Hepatocyte (in vitro differentiated cells): ENCODE measurements at regions not wholly inside any gene's neighbourhood (a gene's known extent, or its start where the extent isn't known, plus 50 kb on each side); places are given as distances from the start of the nearest gene placed in this dataset.
"Not testable (repeated sequence)": the region's sequence is repeated elsewhere in the genome, so short reads cannot be mapped to it uniquely, and the experiment has no call there.

ENCODE experiments used
- DNase-seq: peaks from one replicate; pipeline ENCODE4 v3.0.0-alpha.2; 2016; ENCODE audit warnings: low spot score
- H2AFZ ChIP-seq: fragments of 200-600 bp; sonication (generic); 2 replicates; pipeline ENCODE4 v1.6.0; 2016; ENCODE audit warnings: antibody characterized with exemption, mild to moderate bottlenecking
- H3K27ac ChIP-seq: fragments of 200-600 bp; sonication (generic); 2 replicates; pipeline ENCODE4 v1.5.1; 2016; ENCODE audit warnings: mild to moderate bottlenecking
- H3K27me3 ChIP-seq: fragments of 200-600 bp; sonication (generic); 2 replicates; pipeline ENCODE4 v1.6.1; 2016
- H3K36me3 ChIP-seq: fragments of 200-600 bp; sonication (generic); replicated peaks from 2 replicates; pipeline ENCODE4 v1.5.1; 2016; ENCODE audit warnings: low read depth; ENCODE audit not compliant: insufficient read depth
- H3K4me1 ChIP-seq: fragments of 200-600 bp; sonication (generic); 2 replicates; pipeline ENCODE4 v1.5.1; 2016; ENCODE audit warnings: mild to moderate bottlenecking, moderate library complexity; ENCODE audit not compliant: insufficient read depth
- H3K4me2 ChIP-seq: fragments of 200-600 bp; sonication (generic); 2 replicates; pipeline ENCODE4 v1.6.0; 2016
- H3K4me3 ChIP-seq: fragments of 200-600 bp; sonication (generic); 2 replicates; pipeline ENCODE4 v1.5.1; 2016; ENCODE audit warnings: mild to moderate bottlenecking
- H3K79me2 ChIP-seq: fragments of 200-600 bp; sonication (generic); 2 replicates; pipeline ENCODE4 v1.6.0; 2017; ENCODE audit warnings: mild to moderate bottlenecking
- H3K9me2 ChIP-seq: fragments of 200-600 bp; sonication (generic); replicated peaks from 2 replicates; pipeline ENCODE4 v1.6.0; 2017; ENCODE audit warnings: mild to moderate bottlenecking; ENCODE audit not compliant: insufficient read depth
- H3K9me3 ChIP-seq: fragments of 200-600 bp; sonication (generic); 2 replicates; pipeline ENCODE4 v1.5.1; 2016; ENCODE audit warnings: low read depth, mild to moderate bottlenecking
- H4K20me1 ChIP-seq: fragments of 200-600 bp; sonication (generic); 2 replicates; pipeline ENCODE4 v1.6.0; 2016; ENCODE audit warnings: mild to moderate bottlenecking; ENCODE audit not compliant: insufficient read depth, poor library complexity, severe bottlenecking
- EZH2 ChIP-seq: fragments of 200-600 bp; sonication (generic); IDR thresholded peaks from 2 replicates; pipeline ENCODE4 v1.6.1; 2016; ENCODE audit warnings: antibody characterized with exemption, mild to moderate bottlenecking, borderline replicate concordance
- EZH2phosphoT487 ChIP-seq: fragments of 200-600 bp; sonication (generic); IDR thresholded peaks from one replicate; pipeline ENCODE4 v1.6.1; 2018; ENCODE audit warnings: antibody characterized with exemption, mild to moderate bottlenecking, low read depth, moderate library complexity; ENCODE audit not compliant: unreplicated experiment, severe bottlenecking
- WGBS: methylation state at CpG from one replicate; pipeline ENCODE4 v1.1.6; 2016; ENCODE audit warnings: low lambda C conversion rate; ENCODE audit errors: missing lambda C conversion rate; 5-methylcytosine and 5-hydroxymethylcytosine counted together
- TF ChIP-seq, protein P1 (sequence below): fragments of 200-600 bp; sonication (generic); IDR thresholded peaks from 2 replicates; pipeline ENCODE4 v1.5.1; 2016; ENCODE audit warnings: antibody characterized with exemption, mild to moderate bottlenecking; ENCODE audit not compliant: poor library complexity

DNA sequence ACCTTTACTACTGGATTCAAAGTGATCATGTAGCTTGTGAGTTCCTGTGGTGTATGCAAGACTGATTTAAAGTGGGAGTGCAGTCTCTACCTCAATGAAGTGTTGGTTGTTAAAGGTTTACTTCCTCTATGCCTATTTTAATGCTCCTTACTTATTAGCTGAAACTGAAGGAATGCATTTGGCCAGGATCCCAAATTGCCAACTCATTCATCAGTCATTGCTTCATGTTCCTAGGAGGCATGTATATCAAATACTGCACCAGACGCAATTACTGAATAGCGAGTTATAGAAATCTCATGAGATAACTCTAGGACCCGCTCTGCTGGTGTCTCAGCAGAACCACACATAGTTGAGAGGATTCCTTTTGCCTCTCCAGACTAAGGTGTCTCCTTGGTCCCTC lies 143.0 kb upstream of the RPS23 start:
- H3K4me3 ChIP-seq: no peak overlapping the region
- no peaks in the 10 kb centered on the region for H3K79me2 ChIP-seq
- H2AFZ ChIP-seq: no peak overlapping the region
- H3K9me2 ChIP-seq: no peaks in the 10 kb centered on the region
- no peak for DNase-seq
- no peak overlapping the region for H3K27ac ChIP-seq
- TF ChIP-seq, protein P1, sequence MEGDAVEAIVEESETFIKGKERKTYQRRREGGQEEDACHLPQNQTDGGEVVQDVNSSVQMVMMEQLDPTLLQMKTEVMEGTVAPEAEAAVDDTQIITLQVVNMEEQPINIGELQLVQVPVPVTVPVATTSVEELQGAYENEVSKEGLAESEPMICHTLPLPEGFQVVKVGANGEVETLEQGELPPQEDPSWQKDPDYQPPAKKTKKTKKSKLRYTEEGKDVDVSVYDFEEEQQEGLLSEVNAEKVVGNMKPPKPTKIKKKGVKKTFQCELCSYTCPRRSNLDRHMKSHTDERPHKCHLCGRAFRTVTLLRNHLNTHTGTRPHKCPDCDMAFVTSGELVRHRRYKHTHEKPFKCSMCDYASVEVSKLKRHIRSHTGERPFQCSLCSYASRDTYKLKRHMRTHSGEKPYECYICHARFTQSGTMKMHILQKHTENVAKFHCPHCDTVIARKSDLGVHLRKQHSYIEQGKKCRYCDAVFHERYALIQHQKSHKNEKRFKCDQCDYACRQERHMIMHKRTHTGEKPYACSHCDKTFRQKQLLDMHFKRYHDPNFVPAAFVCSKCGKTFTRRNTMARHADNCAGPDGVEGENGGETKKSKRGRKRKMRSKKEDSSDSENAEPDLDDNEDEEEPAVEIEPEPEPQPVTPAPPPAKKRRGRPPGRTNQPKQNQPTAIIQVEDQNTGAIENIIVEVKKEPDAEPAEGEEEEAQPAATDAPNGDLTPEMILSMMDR: no peak
- TF ChIP-seq EZH2phosphoT487 (no peak), EZH2 (no peak)
- no peaks in the 10 kb centered on the region for H3K27me3 ChIP-seq
- H3K36me3 ChIP-seq: no peaks in the 10 kb centered on the region
- no peaks in the 10 kb centered on the region for H3K9me3 ChIP-seq
- H3K4me1 ChIP-seq: peaks cover 15% of the 10 kb centered on the region
- H3K4me2 ChIP-seq: no peak overlapping the region
- 88% methylated on average over 3 of the region's 3 CpGs for WGBS
- no peaks in the 10 kb centered on the region for H4K20me1 ChIP-seq

DNA sequence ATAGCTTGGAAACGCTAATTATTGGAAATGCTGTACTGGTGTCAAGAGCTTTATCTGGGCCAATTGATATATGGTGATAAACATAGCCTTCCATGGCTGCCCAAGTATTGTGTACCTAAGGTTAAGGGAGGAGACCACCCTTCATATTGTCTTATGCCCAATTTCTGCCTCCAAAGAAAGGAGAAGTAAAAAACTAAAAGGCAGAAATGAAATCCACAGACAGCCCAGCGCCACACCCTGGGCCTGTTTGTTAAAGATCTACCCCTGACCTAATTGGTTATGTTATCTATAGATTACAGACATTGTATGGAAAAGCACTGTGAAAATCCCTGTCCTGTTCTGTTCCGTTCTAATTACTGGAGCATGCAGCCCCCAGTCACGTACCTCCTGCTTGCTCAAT lies 142.4 kb upstream of the RPS23 start:
- 62% methylated on average over 4 of the region's 4 CpGs for WGBS
- not testable (repeated sequence) for DNase-seq, H3K4me3 ChIP-seq, H2AFZ ChIP-seq, H3K27me3 ChIP-seq, H3K9me2 ChIP-seq, H3K79me2 ChIP-seq, H3K9me3 ChIP-seq, H4K20me1 ChIP-seq, H3K4me2 ChIP-seq, H3K36me3 ChIP-seq
- peak overlapping the region; percentile 89 for H3K27ac ChIP-seq
- H3K4me1 ChIP-seq: peaks cover 15% of the 10 kb centered on the region

DNA sequence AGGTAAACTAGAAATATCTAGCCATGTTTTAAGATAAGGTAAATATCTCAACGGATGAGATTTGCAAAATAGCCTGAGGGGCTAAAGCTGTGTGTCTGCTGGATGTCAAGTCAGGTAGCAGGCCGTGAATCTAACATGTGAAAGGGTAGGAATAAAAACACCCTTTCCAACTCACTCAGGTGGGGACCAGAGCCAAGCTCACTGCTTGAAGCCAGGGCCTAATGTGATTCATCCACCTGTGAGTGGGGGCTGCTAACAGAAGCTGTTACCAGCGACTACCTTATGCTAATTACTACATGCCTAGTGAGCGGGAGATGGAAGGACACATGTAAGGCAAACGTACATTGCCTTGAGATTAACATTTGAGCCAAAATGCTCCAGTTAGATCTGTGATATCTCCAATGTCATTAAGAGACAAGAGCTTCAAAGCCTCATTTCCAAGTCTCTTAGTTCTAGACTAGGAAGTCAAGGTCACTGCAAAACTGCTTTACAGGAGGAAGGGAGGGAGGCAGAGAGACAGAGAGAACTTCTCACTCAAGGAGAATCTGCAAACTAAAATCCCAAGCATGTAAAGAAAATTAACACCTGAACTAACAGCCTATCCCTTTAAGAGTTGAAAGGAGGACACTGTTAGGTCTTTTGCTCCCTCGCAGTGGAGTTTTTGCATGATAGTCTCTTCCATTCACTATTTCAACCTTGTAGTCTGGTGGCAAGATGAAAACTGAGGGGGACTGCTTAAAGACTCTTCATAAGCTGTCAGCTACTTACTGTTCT lies 141.6 kb upstream of the RPS23 start:
- no peak overlapping the region for H2AFZ ChIP-seq
- H3K4me3 ChIP-seq: no peak overlapping the region
- H3K9me2 ChIP-seq: no peaks in the 10 kb centered on the region
- no peaks in the 10 kb centered on the region for H3K36me3 ChIP-seq
- H3K4me2 ChIP-seq: no peak overlapping the region
- H3K27ac ChIP-seq: peak overlapping the region; percentile 89
- TF ChIP-seq EZH2 (no peak), EZH2phosphoT487 (no peak)
- TF ChIP-seq, protein P1: no peak
- no peak for DNase-seq
- H4K20me1 ChIP-seq: no peaks in the 10 kb centered on the region
- H3K9me3 ChIP-seq: no peaks in the 10 kb centered on the region
- WGBS: 47% methylated on average over 6 of the region's 6 CpGs
- H3K79me2 ChIP-seq: no peaks in the 10 kb centered on the region
- peaks cover 15% of the 10 kb centered on the region for H3K4me1 ChIP-seq
- no peaks in the 10 kb centered on the region for H3K27me3 ChIP-seq

DNA sequence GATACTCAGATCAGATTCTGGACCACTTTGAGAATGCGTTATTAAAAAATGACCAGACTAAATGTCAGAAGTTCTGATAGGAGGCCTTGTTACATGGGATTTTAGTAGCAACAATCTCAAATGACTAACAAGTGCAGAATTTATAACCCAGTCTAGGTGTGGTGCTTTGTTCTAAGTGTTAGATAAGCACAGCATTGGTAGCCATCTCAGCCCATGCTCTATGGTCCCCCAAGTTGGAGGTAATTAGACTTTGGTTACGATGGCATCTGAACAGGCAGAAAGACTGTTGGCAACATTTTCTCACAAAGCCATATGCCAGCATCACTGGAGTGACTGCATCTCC lies 140.4 kb upstream of the RPS23 start:
- Histone ChIP-seq H3K4me2 (no peak overlapping the region), H3K36me3 (no peaks in the 10 kb centered on the region), H3K27me3 (no peaks in the 10 kb centered on the region), H3K4me1 (peaks cover 15% of the 10 kb centered on the region), H4K20me1 (no peaks in the 10 kb centered on the region), H2AFZ (no peak overlapping the region), H3K9me2 (no peaks in the 10 kb centered on the region), H3K79me2 (no peaks in the 10 kb centered on the region), H3K9me3 (no peaks in the 10 kb centered on the region), H3K4me3 (no peak overlapping the region), H3K27ac (peak overlapping the region; percentile 89)
- WGBS: 39% methylated on average over 2 of the region's 2 CpGs
- DNase-seq: no peak
- TF ChIP-seq EZH2 (no peak), EZH2phosphoT487 (no peak)
- TF ChIP-seq, protein P1: no peak
